ENCODE measurements at regions not wholly inside any gene's neighbourhood (a gene's known extent, or its start where the extent isn't known, plus 50 kb on each side); places are given as distances from the start of the nearest gene placed in this dataset.

GRCh38 chr22:26732284-26732683 is 74.9 kb downstream of the MIAT start:
- DNase-seq, result no peak

DNA sequence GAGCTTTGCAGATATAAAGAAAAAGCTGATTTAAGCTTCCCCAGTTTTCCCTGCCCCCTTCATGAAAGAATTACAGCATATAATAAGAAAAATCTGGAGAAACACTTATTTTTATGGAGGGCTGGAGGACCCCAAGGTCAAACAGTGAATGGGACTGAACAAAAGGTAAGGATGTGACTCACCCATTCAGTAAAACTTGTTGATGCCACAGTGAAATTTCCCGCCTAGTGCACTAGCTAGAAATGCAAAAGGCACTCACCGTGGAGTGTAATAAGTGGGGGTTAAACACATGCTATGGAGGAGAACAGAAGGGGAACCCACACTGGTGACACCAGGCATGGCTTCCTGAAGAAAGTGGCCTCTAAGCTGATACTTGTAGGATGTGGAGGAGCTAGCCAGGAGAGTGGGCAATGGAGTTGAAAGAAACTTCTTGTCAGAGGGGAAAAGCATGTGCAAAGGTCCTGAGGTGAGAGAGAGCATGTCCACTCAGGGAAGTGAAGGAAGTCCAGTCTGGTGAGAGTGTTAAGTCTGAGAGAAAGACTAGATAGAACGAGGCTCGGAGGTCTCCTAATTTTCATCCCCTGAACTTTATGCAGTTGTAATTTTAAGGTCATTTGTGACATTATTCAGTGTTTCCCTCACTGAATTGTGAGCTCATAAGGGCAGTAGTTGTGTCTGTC is 77.1 kb downstream of the MIAT start:
- DNase-seq, result no peak

DNA sequence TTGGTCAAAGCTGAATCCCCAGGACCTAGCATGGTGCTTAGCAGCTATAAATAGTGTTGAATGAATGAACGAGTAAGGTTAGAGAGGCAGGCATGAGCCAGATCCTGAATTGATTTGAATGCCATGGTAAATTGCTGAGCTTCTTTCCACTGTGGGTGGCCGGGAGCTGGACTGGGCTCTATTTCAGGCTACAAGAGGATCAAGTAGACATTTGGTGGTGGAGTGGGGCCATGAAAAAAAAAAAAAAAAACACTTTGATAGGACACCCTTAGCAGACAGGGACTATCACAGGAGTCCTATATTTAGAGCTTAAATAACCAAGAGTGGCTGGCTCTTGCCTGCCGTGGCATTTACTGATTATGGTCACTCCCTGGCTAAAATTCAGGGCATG is 77.6 kb downstream of the MIAT start:
- no peak for DNase-seq

- DNase-seq, result no peak
These were observed 79.9 kb downstream of the MIAT start for GRCh38 chr22:26737262-26737661.

DNA sequence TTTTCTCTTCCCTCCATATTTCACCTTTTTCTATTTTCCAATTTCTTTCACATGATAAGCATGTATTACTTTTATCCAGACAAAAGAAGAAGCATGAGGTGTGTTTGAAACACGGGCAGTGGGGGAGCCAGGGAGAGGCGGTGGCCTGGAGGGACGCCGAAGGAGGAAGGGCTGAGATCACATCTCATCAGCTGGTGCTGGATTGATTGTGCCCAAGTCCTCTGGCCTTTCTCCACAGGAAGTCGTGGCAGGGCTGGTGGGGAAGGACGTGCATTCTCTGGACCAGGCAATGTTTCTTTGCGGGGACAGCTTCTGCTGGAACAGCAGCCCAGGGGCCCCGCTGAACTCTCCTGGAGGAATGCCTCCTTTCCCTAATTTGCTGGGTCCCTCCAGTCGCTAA is 82.9 kb downstream of the MIAT start:
- no peak for DNase-seq

DNA sequence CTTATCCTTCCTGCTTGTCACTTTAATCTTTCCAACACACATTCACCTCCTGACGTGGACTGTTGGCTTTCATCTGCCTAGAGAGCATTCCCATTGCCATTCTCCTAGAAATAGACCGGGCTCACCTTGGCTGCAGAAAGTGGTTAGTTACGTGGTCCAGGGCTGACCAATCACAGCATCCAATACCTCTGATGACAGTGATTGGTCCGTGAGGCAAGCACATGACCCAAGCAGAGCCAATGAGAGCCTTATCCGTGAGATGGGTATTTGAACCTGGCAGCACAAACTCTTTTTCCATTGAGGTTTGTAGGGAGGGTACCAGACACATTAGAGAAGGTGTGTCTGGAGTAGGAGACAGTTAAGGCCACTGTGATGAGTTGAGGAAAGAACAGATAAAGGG is 85.8 kb downstream of the MIAT start:
- DNase-seq, result no peak

- no peak for DNase-seq
These were observed 87.8 kb downstream of the MIAT start for GRCh38 chr22:26744892-26745808.

DNA sequence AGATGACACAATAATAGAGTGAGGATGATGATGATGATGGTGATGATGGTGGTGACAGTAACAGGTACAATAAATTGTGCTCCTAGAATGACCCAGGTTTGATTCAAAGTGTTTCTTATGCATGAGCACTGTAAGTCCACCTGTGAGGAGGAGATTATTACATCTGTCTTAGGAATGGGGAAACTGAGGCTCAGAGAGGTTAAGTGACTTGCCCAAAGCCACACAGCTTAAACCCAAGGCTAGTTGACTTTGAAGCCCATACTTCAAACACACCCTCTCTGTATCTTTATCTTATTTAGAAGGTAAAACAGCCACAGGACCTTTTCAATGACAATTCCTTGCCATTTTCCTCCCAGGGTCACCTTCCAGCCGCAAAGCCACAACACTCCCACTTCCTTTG is 88.9 kb downstream of the MIAT start:
- no peak for DNase-seq

- DNase-seq, result no peak
These were observed 91.5 kb downstream of the MIAT start for GRCh38 chr22:26748845-26749244.

DNA sequence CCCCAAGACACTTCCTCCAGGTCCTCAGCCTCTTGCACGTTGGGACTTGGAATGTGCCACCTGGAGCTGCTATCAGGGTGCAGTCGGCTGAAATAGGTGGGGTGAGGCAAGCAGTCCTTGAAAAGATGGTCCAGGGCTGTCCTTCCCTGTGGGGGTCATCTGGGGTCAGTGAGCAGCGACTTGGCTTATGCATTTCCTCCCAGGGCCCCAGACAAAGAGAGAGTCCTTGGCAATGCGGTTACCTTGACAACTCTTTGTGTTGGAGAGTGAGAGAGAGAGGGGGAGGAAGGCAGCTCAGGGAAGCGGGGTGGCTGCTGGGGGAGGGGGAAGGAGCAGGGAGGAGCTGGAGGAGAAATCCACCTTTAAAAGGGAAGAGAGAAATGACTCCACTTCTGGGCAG is 93.8 kb downstream of the MIAT start:
- DNase-seq, result no peak

DNA sequence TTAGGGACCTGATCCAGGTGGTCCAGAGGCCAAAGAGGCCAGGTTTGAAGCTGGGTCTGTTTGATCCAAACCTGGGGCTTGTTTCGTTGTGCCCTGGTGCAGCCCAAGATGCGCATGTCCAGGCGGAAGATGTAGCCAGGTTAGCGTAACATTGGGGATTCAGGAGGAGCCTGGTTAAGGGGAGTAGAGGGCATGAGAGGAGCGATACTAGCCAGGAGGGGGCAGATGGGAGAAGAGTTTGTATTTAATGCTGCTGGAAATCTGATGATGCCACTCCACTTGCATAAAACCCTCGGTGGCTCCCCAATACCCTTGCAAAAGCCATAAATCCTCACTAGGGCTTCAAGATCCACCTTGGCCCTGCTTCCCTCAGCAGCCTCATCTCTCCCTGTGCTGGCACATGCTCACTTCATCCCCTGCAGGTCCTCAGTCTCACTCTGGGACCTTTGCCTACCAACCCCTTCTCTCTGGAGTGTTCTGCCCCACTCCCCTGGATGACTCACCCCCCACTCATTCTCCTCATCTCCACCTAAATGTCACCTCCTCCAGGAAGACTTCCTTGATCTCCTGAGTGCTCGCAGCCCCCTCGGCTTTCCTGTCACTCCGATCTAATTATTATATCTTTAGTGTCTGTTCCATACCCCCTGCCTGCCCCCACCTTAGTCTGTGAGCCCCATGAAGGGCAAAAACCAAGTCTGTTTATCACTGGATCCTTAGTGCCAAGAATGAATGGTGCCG is 95.9 kb downstream of the MIAT start:
- DNase-seq, result no peak

DNA sequence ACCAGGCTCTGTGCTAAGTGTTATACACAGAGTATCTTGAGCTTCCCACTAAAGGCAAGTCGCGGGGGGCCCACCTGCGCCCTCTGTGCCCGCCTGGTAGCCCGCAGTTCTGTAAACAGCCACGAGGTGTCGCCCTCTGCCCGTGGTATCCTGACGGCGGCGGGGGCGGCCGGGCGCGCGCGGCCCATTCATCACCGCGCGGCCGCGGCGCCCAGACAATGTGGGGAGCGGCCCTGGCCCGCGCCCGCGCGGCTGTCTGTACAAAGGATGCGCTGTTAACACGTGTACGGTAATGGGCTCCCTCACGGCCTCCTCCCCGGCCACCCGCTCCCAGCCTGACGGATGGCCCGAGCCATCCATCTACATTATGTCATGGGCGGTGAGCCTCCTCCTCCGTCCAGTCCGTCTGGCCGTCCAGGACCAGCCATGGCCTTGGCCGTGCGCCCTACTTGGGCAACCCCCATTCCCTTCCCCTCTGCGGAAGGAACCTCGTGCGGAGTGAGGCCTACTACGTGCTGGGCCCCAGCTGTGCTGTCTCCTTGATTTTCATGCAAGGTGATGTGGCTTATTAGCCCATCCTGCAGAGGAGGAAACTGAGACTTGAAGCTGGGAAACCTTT is 99.4 kb downstream of the MIAT start:
- DNase-seq, result no peak

GRCh38 chr22:26757496-26757895 is 100.1 kb downstream of the MIAT start:
- DNase-seq, result no peak

GRCh38 chr22:26762503-26763472 is 105.4 kb downstream of the MIAT start:
- no peak for DNase-seq

DNA sequence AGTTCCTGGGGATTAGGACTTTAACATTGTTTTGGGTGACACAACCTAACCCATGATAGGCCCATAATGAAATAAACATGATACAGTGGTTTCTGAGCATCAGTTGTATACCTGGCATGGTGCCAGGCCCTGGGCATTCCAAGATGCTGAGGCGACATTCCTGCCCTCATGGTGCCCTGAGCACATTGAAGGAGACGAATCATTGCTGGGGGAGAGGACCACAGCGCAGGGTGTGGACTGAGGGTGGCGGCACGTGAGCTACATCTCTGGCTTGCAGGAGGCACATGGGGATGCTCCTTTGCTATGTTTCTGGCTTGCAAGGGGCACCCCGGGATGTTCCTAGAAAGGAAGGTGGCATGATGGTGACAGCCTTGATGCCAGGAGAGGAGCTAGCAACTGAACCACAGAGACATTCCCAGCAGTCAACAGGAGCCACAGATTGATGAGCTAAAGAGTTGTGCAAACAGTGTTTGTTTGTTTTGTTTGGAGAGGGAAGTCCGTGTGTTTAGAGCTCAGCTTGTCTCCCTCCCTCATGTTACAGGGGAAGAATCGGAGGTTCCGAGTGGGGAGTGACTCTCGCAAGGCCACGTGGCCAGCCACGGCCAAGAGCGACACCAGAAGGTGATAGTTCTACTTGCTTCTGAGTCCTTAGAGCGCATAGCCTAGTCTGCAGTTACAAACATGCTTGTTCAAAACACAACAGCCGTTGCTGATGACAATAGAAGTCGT is 106.4 kb downstream of the MIAT start:
- no peak for DNase-seq

- no peak for DNase-seq
These were observed 109.3 kb downstream of the MIAT start for GRCh38 chr22:26766510-26767350.

DNA sequence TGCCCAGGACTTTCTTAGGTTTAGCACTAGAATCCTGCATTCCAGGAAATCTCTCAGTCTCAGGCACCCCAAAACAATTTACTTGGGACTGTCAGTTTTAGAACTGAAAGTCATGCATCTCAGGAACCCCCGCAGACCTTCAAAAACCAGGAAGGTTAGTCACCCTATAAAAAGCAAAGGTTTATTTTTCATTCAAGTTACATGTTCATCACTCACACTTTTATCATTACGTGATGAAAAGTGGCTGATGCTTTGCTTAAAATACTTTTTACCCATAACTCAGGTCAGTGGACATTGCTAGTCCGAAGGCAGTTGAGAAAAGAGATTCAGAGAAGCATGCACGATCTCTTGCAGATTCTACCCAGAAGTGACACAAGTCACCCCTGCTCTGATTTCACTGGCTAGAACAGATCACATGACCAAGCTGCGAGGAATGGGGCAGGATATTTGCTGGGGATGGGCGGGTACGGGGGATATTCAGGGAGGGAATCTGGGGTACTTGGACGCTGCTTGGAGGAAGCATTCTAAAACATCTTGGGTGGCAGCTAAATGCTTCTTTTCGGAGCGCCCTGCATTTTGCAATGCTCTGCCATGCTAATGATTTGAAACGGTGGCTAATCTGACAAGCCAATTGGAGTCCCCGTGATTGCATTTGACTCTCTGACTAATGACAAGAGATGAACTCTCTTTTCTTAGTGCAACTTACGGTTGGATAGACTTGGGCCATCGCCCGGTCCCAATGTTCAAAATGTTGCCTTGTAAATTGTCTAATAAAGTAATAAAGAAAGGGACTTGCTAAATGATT is 110.2 kb downstream of the MIAT start:
- DNase-seq, result no peak

- DNase-seq, result no peak
These were observed 110.7 kb downstream of the MIAT start for GRCh38 chr22:26768156-26768515.

GRCh38 chr22:26768952-26769351 is 111.6 kb downstream of the MIAT start:
- DNase-seq, result no peak

DNA sequence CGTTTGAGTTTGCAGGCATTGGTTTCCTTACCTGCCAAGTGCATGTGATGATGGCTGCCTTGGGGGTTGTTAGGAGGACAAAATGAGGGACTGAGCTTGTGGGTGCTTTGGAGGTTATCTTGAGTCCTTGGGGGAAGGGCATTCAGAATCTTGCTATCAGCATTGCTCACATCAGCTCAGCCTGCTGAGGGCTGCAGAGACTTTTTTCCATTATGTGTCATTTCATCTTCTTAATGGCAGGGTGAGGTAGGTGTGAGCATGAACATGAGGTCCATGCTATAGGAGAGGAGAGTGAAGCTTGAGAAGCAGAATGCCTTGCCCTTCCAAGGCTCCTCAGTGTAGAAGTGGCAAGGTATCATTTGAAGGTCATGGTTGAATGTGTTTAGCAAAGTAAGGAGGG is 112.3 kb downstream of the MIAT start:
- DNase-seq, result no peak
